OCI-LY1 (cell line): ENCODE measurements at regions not wholly inside any gene's neighbourhood (a gene's known extent, or its start where the extent isn't known, plus 50 kb on each side); places are given as distances from the start of the nearest gene placed in this dataset.

Source experiments
- EZH2 ChIP-seq: fragments of 200-600 bp; sonication (generic), shearing (Covaris generic); IDR thresholded peaks from 2 replicates; pipeline ENCODE4 v1.8.0; 2017; ENCODE audit warnings: borderline replicate concordance, mixed run types, mild to moderate bottlenecking, antibody characterized with exemption, low read length, moderate library complexity, mixed read lengths
- TF ChIP-seq, protein P1 (sequence below): fragments of 200-600 bp; sonication (generic), shearing (Covaris generic); IDR thresholded peaks from 2 replicates; pipeline ENCODE4 v1.5.1; 2017; ENCODE audit warnings: mild to moderate bottlenecking, antibody characterized with exemption, low read length, moderate library complexity, mixed read lengths

DNA sequence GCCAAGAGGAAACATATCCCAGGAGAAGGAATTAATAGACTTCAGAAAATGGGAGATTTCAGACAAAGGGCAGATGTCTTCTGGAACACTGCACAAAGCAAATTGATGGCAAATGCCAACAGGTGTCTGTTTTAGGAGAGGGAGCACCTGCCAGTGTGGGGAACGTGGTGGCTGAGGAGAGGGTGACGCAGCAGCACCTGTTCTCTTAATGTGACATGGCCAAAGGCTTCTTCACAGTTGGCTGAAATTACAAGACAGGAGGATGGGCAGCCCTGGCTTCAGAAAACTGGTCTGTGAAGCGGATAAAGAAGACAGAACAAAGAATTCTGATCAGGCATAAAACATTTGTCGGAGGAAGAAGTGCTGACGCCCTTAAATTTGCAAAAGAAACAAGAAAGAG is 178.7 kb upstream of the RUNX1 start:
- TF ChIP-seq, protein P1, sequence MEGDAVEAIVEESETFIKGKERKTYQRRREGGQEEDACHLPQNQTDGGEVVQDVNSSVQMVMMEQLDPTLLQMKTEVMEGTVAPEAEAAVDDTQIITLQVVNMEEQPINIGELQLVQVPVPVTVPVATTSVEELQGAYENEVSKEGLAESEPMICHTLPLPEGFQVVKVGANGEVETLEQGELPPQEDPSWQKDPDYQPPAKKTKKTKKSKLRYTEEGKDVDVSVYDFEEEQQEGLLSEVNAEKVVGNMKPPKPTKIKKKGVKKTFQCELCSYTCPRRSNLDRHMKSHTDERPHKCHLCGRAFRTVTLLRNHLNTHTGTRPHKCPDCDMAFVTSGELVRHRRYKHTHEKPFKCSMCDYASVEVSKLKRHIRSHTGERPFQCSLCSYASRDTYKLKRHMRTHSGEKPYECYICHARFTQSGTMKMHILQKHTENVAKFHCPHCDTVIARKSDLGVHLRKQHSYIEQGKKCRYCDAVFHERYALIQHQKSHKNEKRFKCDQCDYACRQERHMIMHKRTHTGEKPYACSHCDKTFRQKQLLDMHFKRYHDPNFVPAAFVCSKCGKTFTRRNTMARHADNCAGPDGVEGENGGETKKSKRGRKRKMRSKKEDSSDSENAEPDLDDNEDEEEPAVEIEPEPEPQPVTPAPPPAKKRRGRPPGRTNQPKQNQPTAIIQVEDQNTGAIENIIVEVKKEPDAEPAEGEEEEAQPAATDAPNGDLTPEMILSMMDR: no peak
- TF ChIP-seq EZH2: no peak
